WTC11 (cell line): ENCODE measurements at regions not wholly inside any gene's neighbourhood (a gene's known extent, or its start where the extent isn't known, plus 50 kb on each side); places are given as distances from the start of the nearest gene placed in this dataset.

Experiments used
- ATAC-seq: fragments of 200-7000 bp; cut with Tn5 transposase; 2 replicates; pipeline ENCODE4 v1.10.0; 2021; ENCODE audit warnings: mild to moderate bottlenecking, moderate library complexity
- CTCF ChIA-PET: fragments of 300-600 bp; sonication (Branson Sonifier 250); formaldehyde crosslinking; loops from one replicate; lab custom pipeline; 2021; ENCODE audit warnings: antibody characterized with exemption; lab: Charles Lee
- POLR2A ChIA-PET: fragments of 350-600 bp; sonication (Branson Sonifier 250); formaldehyde crosslinking; loops from one replicate; lab custom pipeline; 2021; ENCODE audit warnings: antibody characterized with exemption; lab: Charles Lee
- DNase-seq: peaks from one replicate; pipeline ENCODE4 v3.0.0; 2021; ENCODE audit warnings: low spot score
- H3K27ac Mint-ChIP-seq: 2 replicates; pipeline ENCODE4 v1.8.0; 2021; ENCODE audit warnings: mixed read lengths
- H3K27me3 Mint-ChIP-seq: 2 replicates; pipeline ENCODE4 v1.8.0; 2021; ENCODE audit warnings: low read depth, mild to moderate bottlenecking, moderate library complexity, mixed read lengths
- H3K36me3 Mint-ChIP-seq: 2 replicates; pipeline ENCODE4 v1.8.0; 2021; ENCODE audit warnings: mixed read lengths
- H3K4me1 Mint-ChIP-seq: 2 replicates; pipeline ENCODE4 v1.8.0; 2022; ENCODE audit warnings: mixed read lengths
- H3K4me3 Mint-ChIP-seq: 2 replicates; pipeline ENCODE4 v1.8.0; 2021; ENCODE audit warnings: mild to moderate bottlenecking, moderate library complexity, mixed read lengths
- H3K9me3 Mint-ChIP-seq: 2 replicates; pipeline ENCODE4 v1.8.0; 2021; ENCODE audit warnings: mixed read lengths
- AFF4 ChIP-seq: sonication (generic); formaldehyde crosslinking; IDR thresholded peaks from 2 replicates; pipeline ENCODE4 v1.8.1; 2023; ENCODE audit warnings: mild to moderate bottlenecking, missing genetic modification reagents, borderline replicate concordance
- ATF1 ChIP-seq: sonication (generic); formaldehyde crosslinking; IDR thresholded peaks from 2 replicates; pipeline ENCODE4 v1.8.1; 2023; ENCODE audit warnings: mild to moderate bottlenecking, moderate library complexity, missing genetic modification reagents
- ATF6 ChIP-seq: sonication (generic); formaldehyde crosslinking; IDR thresholded peaks from 2 replicates; pipeline ENCODE4 v1.8.1; 2023; ENCODE audit warnings: mild to moderate bottlenecking, missing genetic modification reagents
- E2F1 ChIP-seq: sonication (generic); formaldehyde crosslinking; IDR thresholded peaks from 2 replicates; pipeline ENCODE4 v1.8.0; 2022; ENCODE audit warnings: mild to moderate bottlenecking, missing genetic modification reagents
- E2F4 ChIP-seq: sonication (generic); formaldehyde crosslinking; IDR thresholded peaks from 2 replicates; pipeline ENCODE4 v1.8.1; 2022; ENCODE audit warnings: low read depth, mild to moderate bottlenecking, moderate library complexity, missing genetic modification reagents, borderline replicate concordance
- E2F5 ChIP-seq: sonication (generic); formaldehyde crosslinking; IDR thresholded peaks from 2 replicates; pipeline ENCODE4 v1.8.1; 2022; ENCODE audit warnings: mild to moderate bottlenecking, moderate library complexity, missing genetic modification reagents
- ESRRA ChIP-seq: sonication (generic); formaldehyde crosslinking; IDR thresholded peaks from 2 replicates; pipeline ENCODE4 v1.8.1; 2022; ENCODE audit warnings: mild to moderate bottlenecking, missing genetic modification reagents, borderline replicate concordance
- FOXJ3 ChIP-seq: sonication (generic); formaldehyde crosslinking; IDR thresholded peaks from 2 replicates; pipeline ENCODE4 v1.9.0; 2021; ENCODE audit warnings: missing genetic modification reagents, mild to moderate bottlenecking, borderline replicate concordance
- GABPB1 ChIP-seq: sonication (generic); formaldehyde crosslinking; IDR thresholded peaks from 2 replicates; pipeline ENCODE4 v1.8.1; 2023; ENCODE audit warnings: mild to moderate bottlenecking, missing genetic modification reagents
- GTF2I ChIP-seq: fragments of 250-450 bp; sonication (Bioruptor Pico); conservative IDR thresholded peaks from 2 replicates; pipeline ENCODE4 v1.4.0; 2021; ENCODE audit warnings: mild to moderate bottlenecking
- IRF2 ChIP-seq: sonication (generic); formaldehyde crosslinking; IDR thresholded peaks from 2 replicates; pipeline ENCODE4 v1.8.0; 2022; ENCODE audit warnings: low read depth, missing genetic modification reagents, borderline replicate concordance
- KAT7 ChIP-seq: sonication (generic); formaldehyde crosslinking; IDR thresholded peaks from 2 replicates; pipeline ENCODE4 v1.8.1; 2023; ENCODE audit warnings: missing genetic modification reagents, mild to moderate bottlenecking, borderline replicate concordance
- MAX ChIP-seq: sonication (generic); formaldehyde crosslinking; IDR thresholded peaks from 2 replicates; pipeline ENCODE4 v1.8.0; 2022; ENCODE audit warnings: mild to moderate bottlenecking, missing genetic modification reagents
- MYBL2 ChIP-seq: sonication (generic); formaldehyde crosslinking; IDR thresholded peaks from 2 replicates; pipeline ENCODE4 v1.8.1; 2023; ENCODE audit warnings: mild to moderate bottlenecking, moderate library complexity, missing genetic modification reagents
- NFYB ChIP-seq: sonication (generic); formaldehyde crosslinking; conservative IDR thresholded peaks from 2 replicates; pipeline ENCODE4 v1.8.0; 2022; ENCODE audit warnings: low read depth, missing genetic modification reagents
- RORB ChIP-seq: fragments of 250-450 bp; sonication (Bioruptor Pico); IDR thresholded peaks from 2 replicates; pipeline ENCODE4 v1.9.0; 2021; ENCODE audit warnings: mild to moderate bottlenecking
- SMAD4 ChIP-seq: sonication (generic); formaldehyde crosslinking; IDR thresholded peaks from 2 replicates; pipeline ENCODE4 v1.8.0; 2022; ENCODE audit warnings: mild to moderate bottlenecking, missing genetic modification reagents
- SP1 ChIP-seq: sonication (generic); formaldehyde crosslinking; conservative IDR thresholded peaks from 2 replicates; pipeline ENCODE4 v1.8.1; 2022; ENCODE audit warnings: missing genetic modification reagents
- TEAD1 ChIP-seq: sonication (generic); formaldehyde crosslinking; IDR thresholded peaks from 2 replicates; pipeline ENCODE4 v1.8.0; 2022; ENCODE audit warnings: mild to moderate bottlenecking, missing genetic modification reagents
- ZNF396 ChIP-seq: fragments of 250-450 bp; sonication (Bioruptor Pico); IDR thresholded peaks from 2 replicates; pipeline ENCODE4 v1.8.0; 2021; ENCODE audit warnings: mild to moderate bottlenecking, moderate library complexity, borderline replicate concordance

- TF ChIP-seq ATF6 (CRISPR knock-in tag) = no peak
- no peak for TF ChIP-seq MYBL2
- TF ChIP-seq E2F5 (CRISPR knock-in tag) = no peak
- no peak for TF ChIP-seq E2F4 (CRISPR knock-in tag)
- TF ChIP-seq ZNF396 = no peak
These were observed 149.1 kb upstream of the ATP2B1 start (continued) for GRCh38 chr12:89857652-89858274.

GRCh38 chr12:89856431-89856830 lies 147.8 kb upstream of the ATP2B1 start:
- no peak for ATAC-seq
- no peak for TF ChIP-seq GTF2I (CRISPR knock-in tag)
- TF ChIP-seq SMAD4 (CRISPR knock-in tag) = no peak
- no peak for TF ChIP-seq IRF2 (CRISPR knock-in tag)
- TF ChIP-seq KAT7 (CRISPR knock-in tag) = no peak
- no peak for TF ChIP-seq SP1
- TF ChIP-seq TEAD1 = no peak
- no peak for TF ChIP-seq RORB (CRISPR knock-in tag)
- TF ChIP-seq MAX (CRISPR knock-in tag) = no peak
- TF ChIP-seq ESRRA (CRISPR knock-in tag) = no peak
- TF ChIP-seq GABPB1 (CRISPR knock-in tag) = no peak
- no peak for TF ChIP-seq AFF4 (CRISPR knock-in tag)
- TF ChIP-seq NFYB (CRISPR knock-in tag) = no peak
- TF ChIP-seq, all 79 proteins: peak for 0
- H3K4me3 Mint-ChIP-seq = no peak overlapping the region
- CTCF ChIA-PET = no interaction called here
- POLR2A ChIA-PET = no interaction called here
- DNase-seq = no peak
- H3K27me3 Mint-ChIP-seq = peaks cover 12% of the 10 kb centered on the region
- no peaks in the 10 kb centered on the region for H3K36me3 Mint-ChIP-seq
- no peaks in the 10 kb centered on the region for H3K9me3 Mint-ChIP-seq
- H3K27ac Mint-ChIP-seq = no peak overlapping the region
- no peaks in the 10 kb centered on the region for H3K4me1 Mint-ChIP-seq

- ATAC-seq = no peak
- Mint-ChIP-seq H3K9me3 (no peaks in the 10 kb centered on the region), H3K27ac (no peak overlapping the region), H3K27me3 (no peaks in the 10 kb centered on the region), H3K36me3 (no peaks in the 10 kb centered on the region), H3K4me3 (no peak overlapping the region), H3K4me1 (no peaks in the 10 kb centered on the region)
- no peak for TF ChIP-seq E2F1 (CRISPR knock-in tag)
- TF ChIP-seq FOXJ3 (CRISPR knock-in tag) = no peak
- TF ChIP-seq ATF1 (CRISPR knock-in tag) = no peak
- ChIA-PET POLR2A (no interaction called here), CTCF (no interaction called here)
- no peak for DNase-seq
These were observed 140.1 kb upstream of the ATP2B1 start for GRCh38 chr12:89848732-89849131.
